PFSK-1 (cell line): ENCODE measurements at regions not wholly inside any gene's neighbourhood (a gene's known extent, or its start where the extent isn't known, plus 50 kb on each side); places are given as distances from the start of the nearest gene placed in this dataset.

Experiments used
- FOXP2 ChIP-seq: optimal IDR thresholded peaks from 2 replicates; pipeline ENCODE3; 2011; ENCODE audit warnings: borderline replicate concordance, control low read depth, inconsistent platforms; ENCODE audit not compliant: insufficient read depth; ENCODE audit errors: extremely low read length, extremely low read depth
- POLR2AphosphoS5 ChIP-seq: IDR thresholded peaks from 2 replicates; pipeline ENCODE4 v1.6.1; 2012; ENCODE audit warnings: low read depth, mild to moderate bottlenecking, control low read depth, low read length, moderate library complexity
- REST ChIP-seq, 2 experiments: IDR thresholded peaks; 2 replicates each; pipeline versions ENCODE4 v1.6.1 to v1.8.0; 2011 to 2012; ENCODE audit warnings: low read depth in 2 of 2, low read length in 2 of 2, control low read depth in 1 of 2, inconsistent platforms in 1 of 2, mild to moderate bottlenecking in 1 of 2, moderate library complexity in 1 of 2; ENCODE audit not compliant: insufficient read depth in 1 of 2
- SIN3A ChIP-seq: IDR thresholded peaks from 2 replicates; pipeline ENCODE4 v1.6.1; 2012; ENCODE audit warnings: mild to moderate bottlenecking, low read length, moderate library complexity, borderline replicate concordance; ENCODE audit not compliant: insufficient read depth
- TAF1 ChIP-seq: IDR thresholded peaks from 2 replicates; pipeline ENCODE4 v1.6.1; 2012; ENCODE audit warnings: low read length, control low read depth, borderline replicate concordance; ENCODE audit not compliant: insufficient read depth

- TF ChIP-seq TAF1 (no peak), POLR2AphosphoS5 (no peak), SIN3A (no peak), REST (IDR thresholded peaks at IDR 0.05; ENCODE audit: insufficient read depth in 1 of 2, low read depth in 2 of 2, low read length in 2 of 2) (no peak), FOXP2 (no peak)
Measured at GRCh38 chr6:156685823-156686222, 91.4 kb upstream of the ARID1B start.
